ENCODE measurements at regions not wholly inside any gene's neighbourhood (a gene's known extent, or its start where the extent isn't known, plus 50 kb on each side); places are given as distances from the start of the nearest gene placed in this dataset.

DNA sequence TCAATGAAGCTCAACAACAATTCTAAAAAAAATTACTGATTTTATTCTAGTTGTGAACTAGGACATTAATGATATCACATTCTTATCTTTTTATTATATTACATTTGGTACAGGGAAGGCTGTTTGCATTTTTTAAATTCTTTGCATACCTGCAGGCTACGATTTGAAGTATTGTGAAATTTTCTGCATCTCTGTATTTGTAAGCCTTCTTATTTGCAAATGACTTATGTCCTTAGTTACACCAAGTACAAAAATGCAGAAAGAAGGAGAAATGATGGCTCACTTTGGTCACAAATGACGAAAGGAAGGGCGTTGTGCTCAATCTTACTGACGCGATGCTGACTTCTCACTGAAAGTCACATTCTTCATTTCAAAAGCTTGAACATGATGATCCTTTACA lies 227.5 kb upstream of the SOX11 start:
- DNase-seq: no peak

DNA sequence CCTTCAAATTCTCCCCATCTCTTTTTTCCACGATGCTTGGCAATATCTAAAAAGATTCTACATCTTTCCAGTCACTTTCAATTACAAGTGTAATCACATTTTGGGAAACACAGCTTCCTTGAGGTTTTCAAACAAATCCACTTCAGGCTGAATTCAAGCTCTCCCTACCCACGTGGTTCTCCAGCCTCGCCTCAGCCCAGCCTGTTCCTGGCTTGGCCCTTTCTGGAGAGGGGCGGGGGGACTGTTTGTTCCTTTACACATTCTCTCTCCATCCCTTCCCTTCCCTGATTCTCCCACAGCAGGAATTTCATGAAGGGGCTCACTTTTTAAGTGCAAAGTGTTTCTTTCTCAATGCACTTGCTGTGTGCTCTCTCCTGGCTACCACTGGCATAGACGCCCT lies 226.3 kb upstream of the SOX11 start:
- no peak for DNase-seq

DNA sequence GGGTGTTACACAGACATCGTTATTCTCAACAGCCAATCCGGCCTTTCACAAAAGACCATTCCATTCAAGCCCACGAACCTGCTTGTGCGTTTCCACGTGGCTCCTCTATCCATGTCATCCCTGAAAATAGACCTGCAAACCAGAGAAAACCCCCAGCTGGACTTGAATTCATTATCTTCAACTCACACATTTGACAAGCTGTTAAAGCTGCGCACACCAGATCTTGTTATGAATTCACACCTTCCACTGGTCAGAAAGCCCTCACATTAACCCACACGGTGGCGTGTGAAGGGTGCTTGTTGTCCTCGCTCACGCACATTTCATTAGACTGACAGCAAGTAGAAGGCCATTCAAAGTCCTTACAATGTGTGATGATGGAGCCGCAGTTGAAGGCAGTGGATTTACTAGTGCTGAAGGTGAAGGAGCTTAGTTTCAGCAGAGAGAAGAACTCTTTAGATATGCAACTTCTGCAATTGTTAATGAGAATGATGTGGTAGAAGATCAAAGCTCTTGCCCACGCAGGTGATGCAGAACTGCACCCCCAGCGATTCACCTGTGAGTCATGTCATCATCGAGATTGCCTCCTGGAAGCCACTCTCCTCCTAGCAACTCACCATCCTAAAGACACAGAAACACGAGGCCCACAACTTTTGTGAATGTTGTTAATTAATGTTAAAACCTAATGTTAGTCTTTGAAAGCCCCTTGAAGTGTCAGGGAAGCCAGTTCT lies 224.8 kb upstream of the SOX11 start:
- no peak for DNase-seq

DNA sequence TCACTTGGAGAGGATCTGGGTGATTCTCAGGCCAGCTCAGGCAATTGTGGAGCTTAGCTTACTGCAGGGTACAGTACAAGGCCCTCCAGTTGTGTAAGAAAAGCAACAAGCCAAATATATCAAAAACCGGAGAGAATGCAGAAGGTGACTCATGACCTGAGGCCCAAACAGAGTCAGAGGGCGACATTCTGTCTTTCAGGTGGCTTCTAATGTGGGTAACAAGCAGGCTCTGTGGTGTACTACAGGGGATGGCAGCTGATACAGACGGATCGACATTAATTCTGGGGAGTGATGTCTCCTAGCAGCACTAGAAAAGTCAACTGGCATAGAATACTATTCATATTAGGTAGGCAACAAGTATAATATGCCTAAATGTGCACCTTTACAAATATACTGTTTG lies 219.5 kb upstream of the SOX11 start:
- DNase-seq: no peak

DNA sequence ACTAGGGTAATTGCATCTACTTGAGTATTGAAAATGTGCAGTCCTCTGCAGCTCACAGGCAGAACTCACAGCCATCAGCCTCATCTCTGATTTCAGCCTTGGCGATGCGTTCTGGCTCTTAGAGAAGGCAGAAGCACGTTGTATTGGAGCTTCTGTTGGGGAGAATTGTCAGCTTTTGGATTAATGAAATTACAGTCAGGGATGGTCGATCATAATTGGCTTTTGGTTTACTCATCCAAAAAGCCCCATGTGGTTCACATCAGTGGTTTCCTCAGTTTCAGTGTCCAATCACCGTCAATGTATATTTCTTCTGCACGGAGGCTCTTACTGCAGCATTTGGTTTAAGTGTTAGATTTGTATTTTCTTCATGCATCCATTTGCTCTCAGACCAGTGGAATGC lies 218.5 kb upstream of the SOX11 start:
- no peak for DNase-seq

DNA sequence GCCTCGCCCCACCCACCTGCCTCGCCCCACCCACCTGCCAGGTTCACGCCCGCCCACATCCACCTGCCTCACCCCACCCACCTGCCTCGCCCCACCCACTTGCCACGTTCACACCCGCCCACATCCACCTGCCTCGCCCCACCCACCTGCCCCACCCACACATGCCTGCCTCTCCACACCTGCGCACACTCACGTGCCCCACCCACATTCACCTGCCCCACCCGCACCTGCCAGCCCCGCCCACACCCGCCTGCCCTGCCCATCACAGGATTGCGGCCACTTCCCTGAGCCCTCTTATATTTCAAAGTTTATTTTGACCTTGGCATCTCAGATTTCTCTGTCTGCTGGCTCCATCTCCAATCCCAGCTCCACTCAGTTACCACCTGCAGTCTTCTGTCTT lies 217.5 kb upstream of the SOX11 start:
- no peak for DNase-seq

DNA sequence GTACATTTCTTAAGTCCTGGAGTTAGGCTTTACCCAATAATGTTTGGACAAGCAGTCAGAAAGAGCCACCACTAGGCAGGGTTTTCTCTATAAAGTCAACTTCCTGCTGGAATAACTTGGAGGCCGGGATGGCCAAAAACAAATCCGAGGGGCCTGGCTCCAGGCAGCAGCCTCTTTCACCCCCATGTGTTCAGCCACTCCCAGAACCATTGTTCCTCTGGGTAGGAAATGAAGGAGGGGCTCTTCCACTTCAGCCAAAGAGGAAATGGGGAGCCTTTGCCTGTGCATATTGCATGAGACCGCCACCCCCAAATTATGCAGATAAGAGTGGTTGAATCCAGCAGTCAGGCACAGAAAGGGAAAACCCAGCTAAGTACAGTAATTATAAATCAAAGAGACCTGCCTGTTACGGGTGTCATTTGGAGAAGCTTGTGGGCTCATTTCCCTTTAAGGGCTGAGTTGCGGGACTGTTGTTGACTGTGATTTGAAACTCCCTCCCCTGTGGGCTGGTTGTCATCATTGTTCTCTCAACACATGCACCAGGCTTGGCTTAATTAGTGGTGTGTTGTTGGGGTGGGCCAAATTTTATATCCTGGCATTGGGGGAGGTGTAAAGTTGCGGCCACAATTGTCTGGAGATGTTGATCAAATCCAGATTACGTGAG lies 212.8 kb upstream of the SOX11 start:
- no peak for DNase-seq

DNA sequence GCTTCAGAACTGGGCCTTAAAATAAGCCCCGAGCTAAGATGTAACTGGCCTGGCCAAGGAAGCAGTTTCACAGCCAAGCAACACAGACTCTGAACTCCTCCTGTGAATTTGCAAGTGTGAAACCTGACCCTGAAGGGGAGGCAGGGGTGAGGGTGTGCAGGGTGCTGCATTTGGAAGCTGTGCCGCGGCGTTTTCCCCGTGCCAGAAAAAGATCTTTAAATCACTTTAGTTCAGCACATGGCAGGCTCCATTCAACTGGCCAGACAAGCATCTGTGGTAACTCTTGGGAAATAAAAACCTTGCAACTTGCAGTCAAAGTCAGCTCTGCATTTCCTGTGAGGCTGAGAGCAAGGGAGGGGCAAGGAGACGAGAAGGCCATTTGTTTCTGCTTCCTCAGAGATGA lies 209.3 kb upstream of the SOX11 start:
- no peak for DNase-seq

DNA sequence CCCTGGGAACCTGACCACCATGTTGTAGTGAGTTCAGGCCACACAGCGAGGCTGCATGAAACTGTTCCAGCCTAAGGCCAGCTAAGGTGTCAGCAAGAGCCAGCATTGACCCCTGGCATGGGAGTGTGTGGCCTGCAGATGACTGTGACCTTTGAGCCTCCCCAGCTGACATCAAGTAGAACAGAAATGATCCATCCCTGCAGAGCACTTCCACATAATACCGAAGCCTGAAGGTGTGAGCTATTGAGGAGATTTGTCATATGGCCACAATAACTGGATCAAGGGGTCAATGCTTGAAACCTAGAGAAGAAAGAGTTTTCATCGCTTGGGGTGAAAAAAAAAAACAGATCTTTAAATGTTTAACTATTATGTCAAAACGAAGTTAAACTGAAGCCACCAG lies 207.3 kb upstream of the SOX11 start:
- DNase-seq: no peak

DNA sequence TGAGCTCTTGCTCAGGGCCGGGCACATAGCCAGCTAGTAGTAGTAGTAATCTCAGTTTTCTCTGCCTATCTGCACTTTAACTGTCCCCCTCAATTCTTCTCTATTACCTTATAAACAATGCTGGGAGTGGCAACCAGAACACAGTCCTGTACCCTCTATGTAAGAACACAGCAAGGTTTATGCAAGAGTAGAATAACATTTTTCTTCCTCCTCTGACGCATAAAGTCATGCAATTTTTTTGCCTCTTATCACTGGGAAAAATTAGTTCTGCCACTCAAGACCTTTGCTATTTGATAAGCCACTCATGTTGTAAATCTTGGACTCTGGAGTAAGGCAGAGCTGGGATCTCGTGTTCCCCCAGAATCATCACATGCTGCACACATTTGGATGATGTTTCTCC lies 200.7 kb upstream of the SOX11 start:
- no peak for DNase-seq

DNA sequence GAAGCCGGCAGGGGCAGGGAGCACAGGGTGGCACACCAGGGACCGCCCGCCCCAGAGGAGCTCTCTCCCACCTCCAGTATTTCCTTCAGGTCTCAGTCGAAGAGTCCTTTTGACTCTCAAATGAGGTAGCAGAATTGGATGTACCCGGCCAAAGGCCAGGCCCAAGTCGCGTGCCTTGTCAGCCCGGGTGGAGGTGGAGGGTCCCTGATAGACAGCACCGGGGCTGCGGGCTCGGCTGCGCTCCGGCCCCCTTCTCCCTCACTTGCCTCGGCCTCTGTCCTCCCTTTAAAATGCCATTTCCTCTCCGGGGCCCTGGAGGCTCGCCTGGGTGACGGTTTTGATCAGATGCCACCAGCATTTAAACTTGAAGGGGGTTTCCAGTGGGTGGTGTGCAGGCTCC lies 198.9 kb upstream of the SOX11 start:
- no peak for DNase-seq

DNA sequence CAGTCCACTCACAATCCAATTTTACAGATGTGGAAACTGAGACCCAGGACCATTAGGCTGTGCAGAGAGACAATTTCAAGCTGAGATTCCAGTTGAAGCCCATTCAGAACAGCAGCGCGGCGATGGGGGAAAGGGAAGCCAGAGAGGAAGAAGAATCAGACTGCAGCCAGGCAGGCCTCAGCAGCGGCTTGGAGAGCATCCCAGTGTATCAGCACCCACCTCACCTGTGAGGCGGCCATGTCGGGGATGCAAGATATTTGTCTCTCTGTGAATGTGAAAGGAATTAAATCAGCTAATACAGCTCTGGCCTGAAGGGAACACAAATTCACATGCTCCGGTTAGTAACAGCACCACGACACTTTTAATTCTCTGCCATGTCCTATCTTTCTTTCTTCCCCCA lies 198.0 kb upstream of the SOX11 start:
- no peak for DNase-seq

DNA sequence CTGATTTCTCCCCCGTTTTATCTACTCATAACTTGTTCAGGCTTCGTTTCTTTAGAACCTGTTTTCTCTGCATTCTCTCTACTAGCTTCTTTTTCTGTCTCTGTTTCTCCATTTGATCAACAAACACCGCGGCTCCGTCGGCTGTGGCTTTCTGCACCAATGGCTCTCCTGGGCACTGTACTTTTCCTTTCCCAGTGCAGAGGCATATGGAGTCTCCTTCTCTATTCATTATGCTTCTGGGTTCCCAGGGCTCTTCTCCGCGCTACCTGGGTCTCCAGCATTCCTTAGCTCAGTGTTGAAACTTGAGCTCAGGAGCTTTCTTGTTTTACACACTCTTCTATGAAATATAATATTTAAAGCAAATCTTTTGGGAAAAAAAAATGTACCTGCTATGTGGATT lies 196.6 kb upstream of the SOX11 start:
- DNase-seq: no peak

DNA sequence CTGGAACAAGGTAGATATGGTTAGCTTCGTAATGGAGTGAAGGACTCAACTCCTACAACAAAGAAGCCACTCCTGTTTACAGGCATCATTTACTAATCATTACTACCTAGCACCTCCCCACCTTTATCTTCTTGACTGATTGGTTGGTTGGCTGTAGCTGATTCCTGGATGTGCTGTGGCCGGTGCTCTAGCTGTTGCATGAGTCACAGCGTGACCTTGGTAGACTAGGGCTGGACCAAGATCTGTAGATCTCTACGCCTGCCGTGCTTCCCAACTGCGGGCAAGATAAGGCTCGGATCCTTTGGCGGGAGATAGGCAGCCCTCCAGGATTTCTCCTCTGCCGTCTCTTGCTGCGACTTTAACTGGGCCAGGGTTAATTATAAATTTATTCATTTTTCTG lies 194.3 kb upstream of the SOX11 start:
- no peak for DNase-seq

DNA sequence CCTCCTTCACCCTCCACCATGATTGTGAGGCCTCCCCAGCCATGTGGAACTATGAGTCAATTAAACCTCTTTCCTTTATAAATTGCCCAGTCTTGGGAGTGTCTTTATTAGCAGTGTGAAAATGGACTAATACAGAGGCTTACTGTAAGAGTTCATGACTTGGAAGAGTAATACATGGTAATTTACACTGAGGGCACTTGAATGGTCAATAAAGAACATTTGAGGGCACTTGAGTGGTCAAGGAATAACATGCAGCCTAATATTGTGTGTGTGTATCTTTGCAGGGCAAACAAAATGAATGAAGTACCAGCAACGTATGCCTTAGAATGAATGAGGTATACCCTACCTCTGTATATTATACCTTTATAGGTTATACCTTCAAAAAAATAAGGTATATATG lies 190.4 kb upstream of the SOX11 start:
- DNase-seq: no peak

DNA sequence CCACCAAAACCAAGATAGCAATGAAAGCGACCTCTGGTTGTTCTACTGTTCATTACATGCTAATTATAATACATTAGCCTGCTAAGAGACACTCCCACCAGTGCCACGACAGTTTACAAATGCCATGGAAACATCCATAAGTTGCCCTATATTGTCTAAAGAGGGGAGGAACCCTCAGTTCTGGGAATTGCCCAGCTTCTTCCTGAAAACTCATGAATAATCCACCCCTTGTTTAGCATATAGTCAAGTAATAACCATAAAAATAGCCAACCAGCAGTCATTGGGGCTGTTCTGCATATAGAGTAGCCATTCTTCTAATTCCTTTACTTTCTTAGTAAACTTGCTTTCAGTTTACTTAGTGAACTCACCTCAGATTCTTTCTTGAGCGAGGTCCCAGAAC lies 189.8 kb upstream of the SOX11 start:
- DNase-seq: no peak

DNA sequence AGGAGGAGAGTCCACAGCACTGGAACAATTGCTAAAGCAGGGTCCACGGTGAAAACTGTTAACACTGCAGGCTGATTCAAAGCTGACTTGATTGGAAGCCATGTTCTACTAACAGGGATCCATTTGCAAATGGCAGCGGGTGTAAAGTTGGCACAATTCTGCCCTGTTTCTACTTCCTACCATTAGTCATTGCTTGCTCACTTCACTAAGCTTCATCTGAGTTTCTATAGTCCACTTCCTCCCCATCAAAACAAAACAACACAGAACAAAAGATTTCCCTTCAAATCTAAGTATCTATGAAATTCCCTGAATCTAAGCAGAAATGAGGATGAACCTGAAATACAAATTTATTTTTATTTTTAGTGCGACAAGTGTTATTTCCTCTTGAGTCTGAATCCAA lies 187.4 kb upstream of the SOX11 start:
- DNase-seq: no peak

DNA sequence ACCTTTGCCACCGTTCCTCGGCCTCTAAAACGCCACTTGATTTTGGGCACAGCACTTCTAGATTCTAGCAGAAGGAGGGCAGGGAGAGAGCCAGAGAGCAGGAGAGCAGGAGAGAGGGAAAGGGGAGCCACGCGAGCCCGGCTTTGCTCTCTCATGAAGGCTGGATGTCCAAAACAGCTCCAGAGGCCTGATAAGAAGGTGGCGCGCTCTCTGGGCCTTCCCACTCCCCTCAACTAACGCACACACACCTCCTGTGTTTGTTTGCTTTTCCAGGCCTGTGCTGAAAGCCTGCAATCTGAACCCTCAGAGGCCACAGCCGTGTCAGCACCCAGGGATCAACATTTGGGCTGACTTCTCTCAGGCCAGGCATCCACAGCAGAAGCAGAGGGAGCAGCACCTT lies 184.8 kb upstream of the SOX11 start:
- DNase-seq: no peak

DNA sequence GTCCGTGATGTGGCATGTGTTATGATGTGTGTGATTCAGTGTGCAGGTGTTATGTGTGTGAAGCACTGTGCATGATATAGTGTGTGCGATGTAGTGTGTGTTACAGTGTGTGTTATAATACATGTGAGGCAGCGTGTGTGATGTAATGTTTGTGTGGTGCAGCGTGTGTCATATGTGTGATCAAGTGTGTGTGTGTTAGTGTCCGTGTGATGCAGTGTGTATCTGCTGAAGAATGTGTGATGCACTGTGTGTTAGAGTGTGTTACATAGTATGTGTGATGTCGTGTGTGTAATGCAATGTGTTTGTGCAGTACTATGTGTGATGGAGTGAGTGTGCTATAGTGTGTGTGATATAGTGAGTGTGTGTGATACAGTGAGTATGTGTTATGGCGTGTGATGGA lies 182.8 kb upstream of the SOX11 start:
- no peak for DNase-seq

DNA sequence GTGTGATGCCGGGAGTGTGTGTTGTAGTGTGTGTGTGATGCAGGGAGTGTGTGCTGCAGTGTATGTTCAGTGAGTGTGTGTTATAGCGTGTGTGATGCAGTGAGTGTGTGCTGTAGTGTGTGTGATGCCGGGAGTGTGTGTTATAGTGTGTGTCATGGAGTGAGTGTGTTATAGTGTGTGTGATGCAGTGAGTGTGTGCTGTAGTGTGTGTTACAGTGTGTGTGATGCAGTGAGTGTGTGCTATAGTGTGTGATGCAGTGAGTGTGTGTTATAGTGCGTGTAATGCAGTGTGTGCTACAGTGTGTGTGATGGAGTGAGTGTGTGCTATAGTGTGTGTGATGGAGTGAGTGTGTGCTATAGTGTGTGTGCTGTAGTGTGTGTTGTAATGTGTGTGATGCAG lies 182.1 kb upstream of the SOX11 start:
- DNase-seq: no peak

DNA sequence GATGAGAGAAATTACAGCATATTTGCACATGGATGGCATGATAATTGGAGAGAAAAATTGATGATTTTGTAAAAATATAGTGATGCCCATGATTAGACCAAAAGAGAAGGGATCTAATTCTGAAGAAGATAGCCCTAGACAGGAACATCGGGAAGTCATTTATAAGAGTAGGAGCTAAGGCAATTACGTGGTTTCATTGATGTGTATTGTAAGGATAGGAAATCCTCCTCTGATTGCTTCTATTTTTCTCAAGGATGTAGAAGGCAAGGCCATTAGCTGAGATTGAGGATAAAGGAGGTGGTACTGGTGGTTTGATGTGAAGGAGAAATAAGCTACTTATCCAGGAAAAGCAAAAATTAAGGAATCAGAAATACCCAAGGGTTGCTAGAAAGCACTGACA lies 176.5 kb upstream of the SOX11 start:
- no peak for DNase-seq

DNA sequence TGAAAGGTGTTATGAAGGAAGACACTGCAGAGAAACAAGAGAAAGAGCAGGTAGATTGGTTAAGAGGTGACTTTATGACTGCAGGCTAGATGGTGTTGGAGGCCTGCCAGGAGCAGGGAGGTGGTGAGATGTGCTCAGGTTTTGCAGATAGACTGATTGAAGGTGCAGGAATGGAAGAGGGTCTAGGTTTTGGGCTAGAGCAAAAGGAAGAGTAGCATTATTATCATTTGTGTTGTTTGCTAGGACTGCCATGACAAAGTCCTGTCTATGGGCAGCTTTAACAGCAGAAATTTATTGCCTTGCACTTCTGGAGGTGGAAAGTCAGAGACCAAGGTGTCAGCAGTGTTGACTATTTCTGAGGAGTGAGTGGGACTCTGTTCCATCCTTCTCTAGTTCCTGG lies 172.9 kb upstream of the SOX11 start:
- no peak for DNase-seq

DNA sequence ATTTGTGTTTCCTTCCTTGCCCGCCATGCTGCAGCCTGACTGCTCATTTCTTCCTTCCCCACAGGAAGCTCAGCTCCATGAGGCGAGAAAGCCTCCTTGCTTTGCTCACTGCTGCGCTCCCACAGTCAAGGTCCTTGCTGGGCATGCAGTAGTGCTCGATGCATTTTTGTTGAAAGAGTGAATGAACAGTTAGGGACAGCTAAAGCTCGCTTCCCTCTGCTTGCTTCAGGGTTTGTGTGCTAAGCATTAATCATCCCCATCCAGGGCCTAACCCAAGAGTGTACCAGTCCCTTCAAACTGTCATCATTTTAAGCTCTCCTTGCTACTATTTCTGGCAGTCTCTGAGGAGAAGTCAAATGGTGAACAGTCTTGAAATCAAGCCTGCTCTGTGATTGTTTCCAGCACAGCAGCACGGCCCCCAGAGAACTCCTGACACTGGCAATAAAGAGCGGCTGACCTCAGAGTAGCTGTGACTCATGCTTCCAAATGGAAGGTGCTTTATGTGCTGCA lies 171.7 kb upstream of the SOX11 start:
- DNase-seq: no peak

DNA sequence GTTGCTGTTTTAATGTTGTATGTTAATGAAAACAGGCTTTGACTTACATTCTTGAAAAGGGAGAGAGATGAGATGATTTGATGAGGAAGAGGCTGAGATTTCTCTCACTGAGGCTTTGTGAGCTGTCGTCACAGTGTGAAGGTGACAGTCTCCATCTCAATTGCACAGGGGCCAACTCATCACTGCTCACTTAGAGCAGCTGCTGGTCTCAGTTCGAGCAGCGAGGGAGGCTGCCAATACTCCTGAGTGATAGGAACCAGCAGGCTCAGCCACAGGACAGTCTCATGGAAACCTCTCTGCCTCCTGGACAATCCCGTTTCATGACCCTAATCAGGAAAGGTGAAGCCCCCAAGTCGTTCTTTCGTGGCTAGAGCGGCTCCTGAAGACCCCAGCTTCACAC lies 170.7 kb upstream of the SOX11 start:
- no peak for DNase-seq

DNA sequence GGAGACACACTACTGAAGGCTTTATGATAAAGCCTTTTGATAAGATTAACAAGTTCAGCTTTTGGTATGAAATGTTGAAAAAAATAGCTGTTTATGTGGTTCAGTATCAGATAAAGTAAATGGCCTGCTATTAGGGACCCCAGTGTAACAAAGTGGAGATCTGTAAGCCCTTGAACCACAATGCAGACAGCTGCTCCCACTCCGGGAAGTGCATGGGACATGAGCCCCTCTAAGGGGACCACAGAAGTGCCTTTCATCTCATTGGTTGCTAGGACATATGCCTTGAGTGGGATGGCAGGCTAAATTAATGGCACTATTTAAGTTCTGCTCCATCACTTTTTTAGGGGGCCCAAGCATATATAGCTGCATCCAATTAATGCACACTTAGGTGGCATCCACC lies 167.6 kb upstream of the SOX11 start:
- no peak for DNase-seq

Measured in activated naive CD4-positive, alpha-beta T cell (primary cell).